ENCODE measurements at regions not wholly inside any gene's neighbourhood (a gene's known extent, or its start where the extent isn't known, plus 50 kb on each side); places are given as distances from the start of the nearest gene placed in this dataset.

DNA sequence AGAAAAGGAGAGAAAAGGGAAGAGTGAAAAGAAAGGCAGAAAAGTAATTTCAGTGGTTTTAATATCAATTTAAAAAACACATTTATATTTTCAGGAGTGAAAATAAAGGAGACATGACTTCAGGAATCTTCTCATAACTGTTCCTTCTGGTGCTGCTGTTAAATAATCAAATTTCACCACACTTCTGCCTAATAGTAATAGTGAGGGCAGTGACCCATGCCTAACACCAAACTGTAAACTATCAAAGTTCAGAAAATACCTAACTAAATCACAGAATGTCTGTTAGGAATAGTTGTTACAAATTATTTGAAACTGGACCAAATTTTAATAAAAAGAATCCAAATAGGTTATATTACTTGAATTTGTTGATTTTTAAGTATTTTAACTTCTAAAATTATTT is 169.4 kb downstream of the RPL10L start:
- no peak for DNase-seq (ENCODE audit: low spot score in 2 of 2)
- no peaks in the 10 kb centered on the region for H3K27me3 ChIP-seq
- H3K4me3 ChIP-seq, result no peak overlapping the region
- H3K36me3 ChIP-seq, result no peaks in the 10 kb centered on the region
- TF ChIP-seq EP300 (IDR thresholded peaks at IDR 0.05) (no peak), POLR2A (IDR thresholded peaks at IDR 0.05) (no peak)
- TF ChIP-seq, protein P1, sequence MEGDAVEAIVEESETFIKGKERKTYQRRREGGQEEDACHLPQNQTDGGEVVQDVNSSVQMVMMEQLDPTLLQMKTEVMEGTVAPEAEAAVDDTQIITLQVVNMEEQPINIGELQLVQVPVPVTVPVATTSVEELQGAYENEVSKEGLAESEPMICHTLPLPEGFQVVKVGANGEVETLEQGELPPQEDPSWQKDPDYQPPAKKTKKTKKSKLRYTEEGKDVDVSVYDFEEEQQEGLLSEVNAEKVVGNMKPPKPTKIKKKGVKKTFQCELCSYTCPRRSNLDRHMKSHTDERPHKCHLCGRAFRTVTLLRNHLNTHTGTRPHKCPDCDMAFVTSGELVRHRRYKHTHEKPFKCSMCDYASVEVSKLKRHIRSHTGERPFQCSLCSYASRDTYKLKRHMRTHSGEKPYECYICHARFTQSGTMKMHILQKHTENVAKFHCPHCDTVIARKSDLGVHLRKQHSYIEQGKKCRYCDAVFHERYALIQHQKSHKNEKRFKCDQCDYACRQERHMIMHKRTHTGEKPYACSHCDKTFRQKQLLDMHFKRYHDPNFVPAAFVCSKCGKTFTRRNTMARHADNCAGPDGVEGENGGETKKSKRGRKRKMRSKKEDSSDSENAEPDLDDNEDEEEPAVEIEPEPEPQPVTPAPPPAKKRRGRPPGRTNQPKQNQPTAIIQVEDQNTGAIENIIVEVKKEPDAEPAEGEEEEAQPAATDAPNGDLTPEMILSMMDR (IDR thresholded peaks at IDR 0.05), result no peak
- H3K4me1 ChIP-seq, result no peaks in the 10 kb centered on the region
- no peaks in the 10 kb centered on the region for H3K9me3 ChIP-seq
- no peak overlapping the region for H3K27ac ChIP-seq

DNA sequence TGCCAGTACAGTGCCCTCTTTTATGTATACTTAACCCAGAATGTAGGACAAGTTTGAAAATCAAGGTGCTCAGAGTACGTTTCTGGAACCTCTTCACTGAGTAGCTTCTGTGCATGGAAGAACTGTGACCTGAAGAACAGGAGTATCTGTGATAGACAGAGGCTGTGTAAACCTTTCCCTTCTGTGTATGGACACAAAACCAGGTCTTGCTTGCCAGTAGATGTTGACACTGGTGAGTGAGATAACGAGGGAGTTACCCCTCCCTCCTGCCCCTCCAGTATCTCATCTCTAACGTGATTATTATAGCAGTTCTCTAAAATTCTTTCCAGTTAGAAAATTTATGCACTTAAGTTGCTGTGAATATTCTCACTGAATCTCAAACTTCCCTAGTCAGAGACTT is 170.8 kb downstream of the RPL10L start:
- Histone ChIP-seq H3K36me3 (no peaks in the 10 kb centered on the region), H3K4me1 (no peaks in the 10 kb centered on the region), H3K27me3 (no peaks in the 10 kb centered on the region), H3K27ac (no peak overlapping the region), H3K9me3 (no peaks in the 10 kb centered on the region), H3K4me3 (no peak overlapping the region)
- TF ChIP-seq, protein P1 (IDR thresholded peaks at IDR 0.05), result no peak
- TF ChIP-seq EP300 (IDR thresholded peaks at IDR 0.05) (no peak), POLR2A (IDR thresholded peaks at IDR 0.05) (no peak)
- DNase-seq (ENCODE audit: low spot score in 2 of 2), result no peak
- WGBS, 2 donors, result 54% methylated on average over 3 of the region's 3 CpGs

DNA sequence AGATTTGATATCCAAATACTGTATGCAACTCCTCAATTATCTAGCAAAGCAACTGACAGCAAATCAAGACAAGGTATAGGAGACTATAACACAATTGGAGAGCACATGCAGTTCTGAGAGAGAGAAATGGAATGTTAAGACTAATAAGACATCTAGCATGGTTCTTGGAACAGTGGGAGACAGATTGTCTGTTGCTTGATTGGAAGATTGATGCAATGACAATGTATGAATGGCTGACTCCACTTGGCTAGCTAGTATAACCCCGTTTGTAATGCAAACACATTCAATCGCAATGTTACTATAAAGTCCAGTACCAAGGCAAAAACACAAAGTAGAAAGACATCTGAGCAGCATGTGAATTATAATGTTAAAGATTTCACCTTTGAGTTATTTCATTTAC is 179.3 kb downstream of the RPL10L start:
- H3K4me3 ChIP-seq, result no peak overlapping the region
- 87% methylated on average over 2 of the region's 2 CpGs for WGBS, 2 donors
- peaks cover 0 to 3% (median 0%) of the 10 kb centered on the region in 4 donors for H3K4me1 ChIP-seq
- TF ChIP-seq EP300 (IDR thresholded peaks at IDR 0.05) (no peak), POLR2A (IDR thresholded peaks at IDR 0.05) (no peak)
- TF ChIP-seq, protein P1 (IDR thresholded peaks at IDR 0.05), result no peak
- no peaks in the 10 kb centered on the region for H3K27me3 ChIP-seq
- DNase-seq (ENCODE audit: low spot score in 2 of 2), result no peak
- H3K27ac ChIP-seq, result no peak overlapping the region
- H3K9me3 ChIP-seq, result no peaks in the 10 kb centered on the region
- no peaks in the 10 kb centered on the region for H3K36me3 ChIP-seq

DNA sequence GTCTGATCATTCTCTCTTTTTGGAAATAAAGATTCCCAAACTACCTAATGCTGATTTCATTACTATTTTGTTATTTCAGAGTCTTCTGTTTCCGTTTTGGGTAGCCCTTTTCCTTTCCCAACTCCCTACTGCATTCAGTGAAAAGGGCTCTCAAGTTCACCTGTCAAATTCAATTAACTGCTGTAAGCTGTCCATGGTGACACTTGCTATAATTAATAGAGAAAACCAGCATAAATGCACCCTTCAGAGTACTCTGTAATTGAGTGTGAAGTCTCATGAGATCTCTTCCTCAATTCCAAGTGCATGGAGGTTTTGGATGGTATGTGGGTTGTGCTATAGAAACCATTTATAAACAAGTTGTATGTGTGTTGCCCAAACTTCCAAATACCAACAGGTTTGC is 187.2 kb downstream of the RPL10L start:
- H3K27ac ChIP-seq, result no peak overlapping the region
- 55 to 66% methylated on average over 1 of the region's 1 CpG for WGBS, 2 donors
- H3K4me3 ChIP-seq, result no peak overlapping the region
- peaks cover 0 to 7% (median 1%) of the 10 kb centered on the region in 4 donors for H3K9me3 ChIP-seq
- H3K36me3 ChIP-seq, result no peaks in the 10 kb centered on the region
- no peaks in the 10 kb centered on the region for H3K27me3 ChIP-seq
- TF ChIP-seq POLR2A (IDR thresholded peaks at IDR 0.05), result no peak
- TF ChIP-seq, protein P1 (IDR thresholded peaks at IDR 0.05), result no peak
- no peak for TF ChIP-seq EP300 (IDR thresholded peaks at IDR 0.05)
- H3K4me1 ChIP-seq, result no peaks in the 10 kb centered on the region
- no peak for DNase-seq (ENCODE audit: low spot score in 2 of 2)

DNA sequence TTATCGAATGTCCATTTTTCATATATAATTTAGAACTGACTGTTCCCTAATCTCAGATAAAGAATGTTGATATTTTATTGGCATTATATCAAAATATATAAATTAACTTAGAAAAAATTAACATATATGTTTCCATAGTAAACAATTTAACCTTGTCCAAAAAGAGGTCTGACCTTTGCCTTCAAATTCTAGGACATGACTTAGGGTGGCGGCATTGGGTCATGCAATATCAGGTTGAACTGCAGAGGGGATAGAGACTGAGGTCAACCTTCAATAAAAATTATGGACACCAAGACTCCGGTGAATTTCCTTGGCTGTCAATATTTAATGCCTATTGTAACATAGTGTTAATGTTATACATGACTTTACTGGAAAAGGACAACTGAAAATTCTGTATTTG is 199.8 kb downstream of the RPL10L start:
- H3K36me3 ChIP-seq, result no peaks in the 10 kb centered on the region
- H3K27ac ChIP-seq, result no peak overlapping the region
- H3K4me1 ChIP-seq, result no peaks in the 10 kb centered on the region
- no peak for TF ChIP-seq EP300 (IDR thresholded peaks at IDR 0.05)
- TF ChIP-seq POLR2A (IDR thresholded peaks at IDR 0.05), result no peak
- TF ChIP-seq, protein P1 (IDR thresholded peaks at IDR 0.05), result no peak
- DNase-seq (ENCODE audit: low spot score in 2 of 2), result no peak
- H3K9me3 ChIP-seq, result no peaks in the 10 kb centered on the region
- 84 to 92% methylated on average over 3 of the region's 3 CpGs for WGBS, 2 donors
- no peaks in the 10 kb centered on the region for H3K27me3 ChIP-seq
- H3K4me3 ChIP-seq, result no peak overlapping the region
